ENCODE measurements at regions not wholly inside any gene's neighbourhood (a gene's known extent, or its start where the extent isn't known, plus 50 kb on each side); places are given as distances from the start of the nearest gene placed in this dataset.

DNA sequence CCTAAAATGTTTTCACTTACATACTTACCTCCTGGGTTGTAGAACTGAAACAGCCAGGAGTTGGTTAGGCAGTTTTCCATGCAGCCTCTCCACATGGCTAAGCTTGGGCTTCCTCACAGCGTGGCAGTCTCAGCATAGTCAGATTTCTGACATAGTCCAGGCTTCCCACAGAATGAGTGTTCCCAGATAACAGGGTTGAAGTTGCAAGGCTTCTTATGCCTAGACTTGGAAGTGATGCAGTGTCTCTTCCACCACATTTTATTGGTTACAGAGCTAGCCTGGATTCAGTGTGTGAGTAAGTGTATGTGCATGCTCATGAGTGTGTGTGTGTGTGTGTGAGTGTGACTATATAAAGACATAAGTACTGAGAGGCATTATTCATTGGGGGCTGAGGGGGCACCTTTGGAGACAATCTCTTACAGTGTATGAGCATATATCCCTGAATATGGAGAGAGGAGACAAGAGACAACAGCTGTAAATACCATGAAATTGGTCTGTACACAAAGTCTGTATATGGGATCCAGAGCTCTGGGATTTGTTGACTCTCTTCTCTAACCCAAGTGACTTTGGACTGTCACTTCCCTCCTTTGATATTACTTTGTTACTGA is 78.1 kb downstream of the ZNF621 start:
- H3K36me3 Mint-ChIP-seq (ENCODE audit: insufficient read depth, unreplicated experiment) = no peaks in the 10 kb centered on the region
- no peaks in the 10 kb centered on the region for H3K9me3 Mint-ChIP-seq (ENCODE audit: low read depth, unreplicated experiment)
- CTCF ChIA-PET = no interaction called here
- H3K4me3 Mint-ChIP-seq (ENCODE audit: low read depth, unreplicated experiment) = no peak overlapping the region
- BruUV-seq (replicated peaks) = no TSS peak
- H3K27me3 Mint-ChIP-seq (ENCODE audit: unreplicated experiment) = peaks cover 24% of the 10 kb centered on the region
- DNase-seq = no peak
- intact Hi-C loops (cut with micrococcal nuclease; ENCODE audit: unreplicated experiment) = no loop called here
- no peak overlapping the region for H3K27ac Mint-ChIP-seq (ENCODE audit: unreplicated experiment)
- TF ChIP-seq, protein P1, sequence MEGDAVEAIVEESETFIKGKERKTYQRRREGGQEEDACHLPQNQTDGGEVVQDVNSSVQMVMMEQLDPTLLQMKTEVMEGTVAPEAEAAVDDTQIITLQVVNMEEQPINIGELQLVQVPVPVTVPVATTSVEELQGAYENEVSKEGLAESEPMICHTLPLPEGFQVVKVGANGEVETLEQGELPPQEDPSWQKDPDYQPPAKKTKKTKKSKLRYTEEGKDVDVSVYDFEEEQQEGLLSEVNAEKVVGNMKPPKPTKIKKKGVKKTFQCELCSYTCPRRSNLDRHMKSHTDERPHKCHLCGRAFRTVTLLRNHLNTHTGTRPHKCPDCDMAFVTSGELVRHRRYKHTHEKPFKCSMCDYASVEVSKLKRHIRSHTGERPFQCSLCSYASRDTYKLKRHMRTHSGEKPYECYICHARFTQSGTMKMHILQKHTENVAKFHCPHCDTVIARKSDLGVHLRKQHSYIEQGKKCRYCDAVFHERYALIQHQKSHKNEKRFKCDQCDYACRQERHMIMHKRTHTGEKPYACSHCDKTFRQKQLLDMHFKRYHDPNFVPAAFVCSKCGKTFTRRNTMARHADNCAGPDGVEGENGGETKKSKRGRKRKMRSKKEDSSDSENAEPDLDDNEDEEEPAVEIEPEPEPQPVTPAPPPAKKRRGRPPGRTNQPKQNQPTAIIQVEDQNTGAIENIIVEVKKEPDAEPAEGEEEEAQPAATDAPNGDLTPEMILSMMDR (IDR thresholded peaks at IDR 0.05; ENCODE audit: unreplicated experiment) = no peak
- peaks cover 2% of the 10 kb centered on the region for H3K4me1 Mint-ChIP-seq (ENCODE audit: low read depth, unreplicated experiment)

DNA sequence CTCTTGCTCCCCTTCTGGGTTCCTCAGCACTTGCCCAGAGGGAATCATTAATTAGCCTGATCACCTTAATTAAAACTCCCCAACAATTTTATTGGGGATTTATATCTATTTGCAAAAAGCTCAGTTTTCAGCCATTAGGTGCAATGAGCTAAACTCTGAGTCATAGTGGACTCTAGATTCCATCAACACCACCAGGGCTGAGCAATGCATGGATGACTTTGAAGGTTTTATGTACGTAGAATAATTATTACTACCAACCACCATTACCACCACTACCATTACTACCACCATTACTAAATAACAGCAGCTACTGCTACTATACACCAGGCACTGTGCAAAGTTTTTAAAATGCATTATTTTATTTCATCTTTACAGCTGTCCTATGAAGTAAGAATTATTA is 81.2 kb downstream of the ZNF621 start:
- H3K27ac Mint-ChIP-seq (ENCODE audit: unreplicated experiment) = no peak overlapping the region
- no peak overlapping the region for H3K4me3 Mint-ChIP-seq (ENCODE audit: low read depth, unreplicated experiment)
- intact Hi-C loops (cut with micrococcal nuclease; ENCODE audit: unreplicated experiment) = no loop called here
- H3K36me3 Mint-ChIP-seq (ENCODE audit: insufficient read depth, unreplicated experiment) = no peaks in the 10 kb centered on the region
- TF ChIP-seq, protein P1 (IDR thresholded peaks at IDR 0.05; ENCODE audit: unreplicated experiment) = no peak
- no peaks in the 10 kb centered on the region for H3K9me3 Mint-ChIP-seq (ENCODE audit: low read depth, unreplicated experiment)
- H3K27me3 Mint-ChIP-seq (ENCODE audit: unreplicated experiment) = peaks cover 34% of the 10 kb centered on the region
- H3K4me1 Mint-ChIP-seq (ENCODE audit: low read depth, unreplicated experiment) = peaks cover 7% of the 10 kb centered on the region
- no TSS peak for BruUV-seq (replicated peaks)
- CTCF ChIA-PET = no interaction called here
- no peak for DNase-seq

DNA sequence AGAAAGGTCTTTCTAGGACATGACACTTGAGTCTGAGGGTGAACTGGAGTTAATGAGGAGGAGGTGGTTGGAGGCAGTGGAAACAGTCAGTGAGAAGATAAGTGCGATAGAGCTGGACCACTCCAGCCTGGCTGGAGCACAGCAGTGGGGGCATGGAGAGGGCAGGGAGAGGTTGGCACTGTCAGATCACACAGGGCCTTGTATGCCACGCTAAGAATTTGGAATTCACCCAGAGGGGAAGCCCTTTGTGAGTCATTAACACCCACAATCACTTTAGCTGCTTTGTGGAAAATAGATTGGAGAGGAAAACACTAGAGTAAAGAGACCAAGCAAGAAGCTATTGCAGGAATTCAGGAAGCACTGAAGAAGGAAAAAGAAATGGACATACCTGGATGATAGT is 83.3 kb downstream of the ZNF621 start:
- no TSS peak for BruUV-seq (replicated peaks)
- Mint-ChIP-seq H3K9me3 (ENCODE audit: low read depth, unreplicated experiment) (no peaks in the 10 kb centered on the region), H3K27ac (ENCODE audit: unreplicated experiment) (no peak overlapping the region), H3K36me3 (ENCODE audit: insufficient read depth, unreplicated experiment) (no peaks in the 10 kb centered on the region), H3K4me3 (ENCODE audit: low read depth, unreplicated experiment) (no peak overlapping the region), H3K27me3 (ENCODE audit: unreplicated experiment) (peaks cover 47% of the 10 kb centered on the region), H3K4me1 (ENCODE audit: low read depth, unreplicated experiment) (peaks cover 7% of the 10 kb centered on the region)
- CTCF ChIA-PET = no interaction called here
- TF ChIP-seq, protein P1 (IDR thresholded peaks at IDR 0.05; ENCODE audit: unreplicated experiment) = no peak
- intact Hi-C loops (cut with micrococcal nuclease; ENCODE audit: unreplicated experiment) = no loop called here
- no peak for DNase-seq

DNA sequence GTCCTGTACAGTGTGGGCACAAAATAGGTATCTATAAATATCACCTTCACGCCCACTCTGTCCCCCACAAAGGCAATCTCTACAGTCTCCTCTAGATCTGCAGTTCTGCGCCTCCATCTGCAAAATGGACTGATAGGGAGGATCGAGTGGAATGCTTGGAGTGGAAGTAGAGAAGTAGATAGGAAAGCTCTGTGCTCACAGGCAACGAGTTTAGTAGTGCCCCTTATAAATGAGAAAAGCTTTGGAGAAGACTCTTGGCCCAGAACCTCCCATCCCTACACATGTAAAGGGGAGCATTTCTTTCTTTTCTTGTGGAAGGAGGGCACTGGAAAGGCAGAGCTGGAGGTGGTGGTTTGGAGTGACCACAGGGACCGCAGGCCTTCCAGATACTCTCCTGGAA is 88.5 kb downstream of the ZNF621 start:
- no peaks in the 10 kb centered on the region for H3K9me3 Mint-ChIP-seq (ENCODE audit: low read depth, unreplicated experiment)
- no TSS peak for BruUV-seq (replicated peaks)
- peaks cover under 1% of the 10 kb centered on the region for H3K4me1 Mint-ChIP-seq (ENCODE audit: low read depth, unreplicated experiment)
- intact Hi-C loops (cut with micrococcal nuclease; ENCODE audit: unreplicated experiment) = no loop called here
- CTCF ChIA-PET = no interaction called here
- peaks cover 59% of the 10 kb centered on the region for H3K27me3 Mint-ChIP-seq (ENCODE audit: unreplicated experiment)
- no peak overlapping the region for H3K27ac Mint-ChIP-seq (ENCODE audit: unreplicated experiment)
- no peaks in the 10 kb centered on the region for H3K36me3 Mint-ChIP-seq (ENCODE audit: insufficient read depth, unreplicated experiment)
- DNase-seq = no peak
- H3K4me3 Mint-ChIP-seq (ENCODE audit: low read depth, unreplicated experiment) = no peak overlapping the region
- TF ChIP-seq, protein P1 (IDR thresholded peaks at IDR 0.05; ENCODE audit: unreplicated experiment) = no peak

Data from Calu3 (cell line).